ENCODE measurements at regions not wholly inside any gene's neighbourhood (a gene's known extent, or its start where the extent isn't known, plus 50 kb on each side); places are given as distances from the start of the nearest gene placed in this dataset.

- 86 to 100% (median 96%) methylated on average over 1 of the region's 1 CpG for WGBS, 4 donors
- Histone ChIP-seq H3K4me1 (no peaks in the 10 kb centered on the region), H3K27me3 (peaks cover 0 to 3% (median 0%) of the 10 kb centered on the region in 9 donors), H3K36me3 (no peaks in the 10 kb centered on the region), H3K27ac (no peak overlapping the region), H3K9me3 (peaks cover 0 to under 1% (median 0%) of the 10 kb centered on the region in 12 donors), H3K4me3 (no peak overlapping the region)
- intact Hi-C loops (cut with DNase I): no loop called here
- no peak for TF ChIP-seq CTCF (IDR thresholded peaks at IDR 0.05)
- no peak for TF ChIP-seq POLR2A (IDR thresholded peaks at IDR 0.05)
- ATAC-seq: no peak
- DNase-seq: no peak
Measured at GRCh38 chr2:133865141-133865540, 296.9 kb upstream of the NCKAP5 start.

GRCh38 chr2:133867166-133867565 is 298.9 kb upstream of the NCKAP5 start:
- 67 to 78% (median 69%) methylated on average over 2 of the region's 2 CpGs for WGBS, 4 donors
- H3K27me3 ChIP-seq: peaks cover 0 to 3% (median 0%) of the 10 kb centered on the region in 9 donors
- TF ChIP-seq POLR2A (IDR thresholded peaks at IDR 0.05) (no peak), CTCF (IDR thresholded peaks at IDR 0.05) (no peak)
- H3K4me1 ChIP-seq: no peaks in the 10 kb centered on the region
- no peak overlapping the region for H3K4me3 ChIP-seq
- no peak for DNase-seq
- peaks cover 0 to 5% (median 0%) of the 10 kb centered on the region in 12 donors for H3K9me3 ChIP-seq
- no peak for ATAC-seq
- no peak overlapping the region for H3K27ac ChIP-seq
- intact Hi-C loops (cut with DNase I): no loop called here
- H3K36me3 ChIP-seq: no peaks in the 10 kb centered on the region

GRCh38 chr2:133871545-133872209 is 303.4 kb upstream of the NCKAP5 start:
- WGBS, 4 donors: 75 to 79% (median 77%) methylated on average over 4 of the region's 4 CpGs
- Histone ChIP-seq H3K4me3 (no peak overlapping the region), H3K27ac (no peak overlapping the region), H3K27me3 (no peaks in the 10 kb centered on the region), H3K9me3 (peaks cover 0 to 5% (median 0%) of the 10 kb centered on the region in 12 donors), H3K4me1 (no peaks in the 10 kb centered on the region), H3K36me3 (no peaks in the 10 kb centered on the region)
- no peak for DNase-seq
- TF ChIP-seq CTCF (IDR thresholded peaks at IDR 0.05): no peak
- TF ChIP-seq POLR2A (IDR thresholded peaks at IDR 0.05): no peak
- intact Hi-C loops (cut with DNase I): no loop called here
- ATAC-seq: no peak

GRCh38 chr2:133878326-133878725 is 310.1 kb upstream of the NCKAP5 start:
- intact Hi-C loops (cut with DNase I): no loop called here
- H3K4me3 ChIP-seq: no peak overlapping the region
- no peaks in the 10 kb centered on the region for H3K27me3 ChIP-seq
- no peaks in the 10 kb centered on the region for H3K36me3 ChIP-seq
- DNase-seq: no peak
- no peak for TF ChIP-seq POLR2A (IDR thresholded peaks at IDR 0.05)
- no peak for TF ChIP-seq CTCF (IDR thresholded peaks at IDR 0.05)
- no peak overlapping the region for H3K27ac ChIP-seq
- no peak for ATAC-seq
- peaks cover 0 to 2% (median 0%) of the 10 kb centered on the region in 12 donors for H3K9me3 ChIP-seq
- H3K4me1 ChIP-seq: no peaks in the 10 kb centered on the region
- 95 to 99% (median 96%) methylated on average over 4 to 5 of the region's 5 CpGs for WGBS, 4 donors
